A549 (cell line): ENCODE measurements at regions not wholly inside any gene's neighbourhood (a gene's known extent, or its start where the extent isn't known, plus 50 kb on each side); places are given as distances from the start of the nearest gene placed in this dataset.

ENCODE experiments used
- ATAC-seq, 2 experiments: fragments of 200-7000 bp in 1 of 2; fragments of >200 bp in 1 of 2; cut with Nextera tagmentation in 1 of 2; cut with Tn5 transposase in 1 of 2; 3 replicates each; pipeline versions ENCODE4 v1.8.0 to v1.9.1; 2018 to 2020; ENCODE audit warnings: mild to moderate bottlenecking in 1 of 2, moderate library complexity in 1 of 2
- CTCF ChIA-PET: fragments of 300-600 bp; sonication (Branson Sonifier 250); formaldehyde crosslinking; extraction: SDS; loops from one replicate; lab custom pipeline; 2021; ENCODE audit warnings: antibody characterized with exemption, inconsistent platforms; lab: Yijun Ruan, JAX
- POLR2A ChIA-PET: fragments of 350-600 bp; formaldehyde crosslinking; extraction: SDS; loops from one replicate; lab custom pipeline; 2021; ENCODE audit warnings: antibody characterized with exemption, inconsistent platforms; lab: Yijun Ruan, JAX
- DNase-seq, 2 experiments: peaks; one replicate each; pipeline versions ENCODE4 v3.0.0 to v3.0.0-alpha.2; 2011 to 2016; ENCODE audit warnings: low read depth in 1 of 2, low spot score in 1 of 2
- FAIRE-seq: peaks from 2 replicates; lab custom pipeline; 2011; peaks lifted over from hg19 to GRCh38; lab: Jason Lieb, UNC
- H3K27ac ChIP-seq, 2 experiments: fragments of >200 bp; sonication (Bioruptor Twin); formaldehyde crosslinking; 3 replicates each; pipeline ENCODE4 v1.5.1; 2016 to 2017
- H3K4me1 ChIP-seq: fragments of >200 bp; sonication (Bioruptor Twin); formaldehyde crosslinking; 3 replicates; pipeline ENCODE4 v1.6.1; 2016
- H3K4me2 ChIP-seq: fragments of >200 bp; sonication (Bioruptor Twin); formaldehyde crosslinking; 3 replicates; pipeline ENCODE4 v1.6.1; 2016
- H3K4me3 ChIP-seq: fragments of >200 bp; sonication (Bioruptor Twin); formaldehyde crosslinking; 3 replicates; pipeline ENCODE4 v1.5.1; 2016
- H3K9me3 ChIP-seq: fragments of >200 bp; sonication (Bioruptor Twin); formaldehyde crosslinking; 3 replicates; pipeline ENCODE4 v1.6.1; 2016
- BHLHE40 ChIP-seq: IDR thresholded peaks from 2 replicates; pipeline ENCODE4 v1.6.1; 2012; ENCODE audit warnings: low read depth, low read length, inconsistent platforms
- CEBPB ChIP-seq, 2 experiments: fragments of >200 bp in 1 of 2; sonication (Bioruptor Twin) in 1 of 2; formaldehyde crosslinking in 1 of 2; IDR thresholded peaks; 2 replicates each; pipeline ENCODE4 v1.6.1; 2012 to 2016
- CHD4 ChIP-seq: fragments of 200-600 bp; sonication (generic); IDR thresholded peaks from 2 replicates; pipeline ENCODE4 v1.6.1; 2016; ENCODE audit warnings: antibody characterized with exemption, mild to moderate bottlenecking, borderline replicate concordance
- EHMT2 ChIP-seq: fragments of 200-600 bp; sonication (generic); IDR thresholded peaks from 2 replicates; pipeline ENCODE4 v1.6.1; 2016; ENCODE audit warnings: antibody characterized with exemption, low read depth, mild to moderate bottlenecking, moderate library complexity
- EP300 ChIP-seq, 2 experiments: fragments of >200 bp; sonication (Bioruptor Twin); formaldehyde crosslinking; IDR thresholded peaks; 2 replicates in 1 of 2; 3 replicates in 1 of 2; pipeline ENCODE4 v1.6.1; 2016 to 2017
- ESRRA ChIP-seq: fragments of 150-350 bp; IDR thresholded peaks from 2 replicates; pipeline ENCODE4 v1.6.1; 2014; ENCODE audit warnings: mild to moderate bottlenecking, low read length, borderline replicate concordance
- FOSB ChIP-seq: fragments of 250-450 bp; sonication (Bioruptor Pico); IDR thresholded peaks from 2 replicates; pipeline ENCODE4 v1.5.0; 2020; ENCODE audit warnings: mild to moderate bottlenecking, moderate library complexity
- FOXS1 ChIP-seq: fragments of 250-450 bp; sonication (Bioruptor Pico); IDR thresholded peaks from 2 replicates; pipeline ENCODE4 v1.5.0; 2020; ENCODE audit warnings: mild to moderate bottlenecking, moderate library complexity
- GATA3 ChIP-seq: IDR thresholded peaks from 2 replicates; pipeline ENCODE4 v1.6.1; 2012; ENCODE audit warnings: borderline replicate concordance
- JUN ChIP-seq, 2 experiments: fragments of >200 bp; sonication (Bioruptor Twin); formaldehyde crosslinking; IDR thresholded peaks; 2 replicates in 1 of 2; 3 replicates in 1 of 2; pipeline ENCODE4 v1.6.1; 2016 to 2017
- KDM1A ChIP-seq: fragments of 200-600 bp; sonication (generic); IDR thresholded peaks from 2 replicates; pipeline ENCODE4 v1.6.1; 2016; ENCODE audit warnings: low read depth, mild to moderate bottlenecking
- MAZ ChIP-seq: fragments of 150-350 bp; IDR thresholded peaks from 2 replicates; pipeline ENCODE4 v1.6.1; 2014; ENCODE audit warnings: antibody characterized with exemption, low read depth, low read length, borderline replicate concordance
- POLR2A ChIP-seq: IDR thresholded peaks from 2 replicates; pipeline ENCODE4 v1.6.1; 2012; ENCODE audit warnings: mild to moderate bottlenecking, low read length
- RAD21 ChIP-seq, 2 experiments: fragments of >200 bp in 1 of 2; sonication (Bioruptor Twin) in 1 of 2; formaldehyde crosslinking in 1 of 2; IDR thresholded peaks in 1 of 2; conservative IDR thresholded peaks in 1 of 2; 2 replicates in 1 of 2; 3 replicates in 1 of 2; pipeline ENCODE4 v1.6.1; 2012 to 2018; ENCODE audit warnings: inconsistent platforms in 1 of 2
- RARB ChIP-seq: fragments of 250-450 bp; sonication (Bioruptor Pico); IDR thresholded peaks from 2 replicates; pipeline ENCODE4 v1.8.0; 2021; ENCODE audit warnings: mild to moderate bottlenecking, moderate library complexity
- RCOR1 ChIP-seq: fragments of 150-350 bp; IDR thresholded peaks from 2 replicates; pipeline ENCODE4 v1.6.1; 2014; ENCODE audit warnings: antibody characterized with exemption, low read length, low read depth
- REST ChIP-seq: fragments of 200-600 bp; sonication (generic); IDR thresholded peaks from 2 replicates; pipeline ENCODE4 v1.6.1; 2016; ENCODE audit warnings: antibody characterized with exemption, mild to moderate bottlenecking, moderate library complexity
- SMC3 ChIP-seq: fragments of >200 bp; sonication (Bioruptor Twin); formaldehyde crosslinking; IDR thresholded peaks from 3 replicates; pipeline ENCODE4 v1.6.1; 2018; ENCODE audit warnings: inconsistent platforms
- ZNF302 ChIP-seq: fragments of 250-450 bp; sonication (Bioruptor Pico); IDR thresholded peaks from 2 replicates; pipeline ENCODE4 v1.9.0; 2021; ENCODE audit warnings: inconsistent platforms, mild to moderate bottlenecking, moderate library complexity
- WGBS: methylation state at CpG from one replicate; pipeline ENCODE4 v1.1.6; 2017; ENCODE audit errors: missing lambda C conversion rate; 5-methylcytosine and 5-hydroxymethylcytosine counted together
- TF ChIP-seq, protein P1 (sequence below): fragments of >200 bp; sonication (Bioruptor Twin); formaldehyde crosslinking; IDR thresholded peaks from 2 replicates; pipeline ENCODE4 v1.6.1; 2016
- TF ChIP-seq, protein P2 (sequence below): fragments of >200 bp; sonication (Bioruptor Twin); formaldehyde crosslinking; IDR thresholded peaks from 3 replicates; pipeline ENCODE4 v1.6.1; 2016
- TF ChIP-seq, protein P3 (sequence below): IDR thresholded peaks from 2 replicates; pipeline ENCODE4 v1.6.1; 2012

DNA sequence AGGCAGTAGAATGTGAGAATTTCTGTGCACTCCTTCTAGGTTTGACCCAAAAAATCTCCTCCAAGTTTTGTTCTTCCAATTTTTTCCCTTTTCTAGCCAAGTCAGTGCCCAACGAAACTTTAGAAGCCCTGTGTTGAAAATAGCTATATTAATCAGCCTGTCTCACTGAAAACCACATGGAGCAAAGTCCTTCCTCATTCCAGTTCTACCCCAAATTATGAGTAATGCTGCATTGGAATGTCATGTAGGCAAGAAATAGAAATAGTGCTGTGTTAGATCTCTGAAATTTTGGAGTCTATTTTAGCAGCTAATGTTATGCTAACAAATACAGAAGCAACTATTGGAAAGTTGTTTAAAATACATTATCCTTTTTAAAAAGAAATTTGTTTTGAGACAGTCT lies 725.5 kb downstream of the TBC1D32 start:
- TF ChIP-seq FOXS1 (CRISPR knock-in tag) (no peak), POLR2A (no peak)
- POLR2A ChIA-PET, result no interaction called here
- CTCF ChIA-PET, result no interaction called here
- ATAC-seq (no peak), DNase-seq (no peak), FAIRE-seq (no peak)
- no peak overlapping the region for H3K27ac ChIP-seq
- WGBS, result 0% methylated on average over 1 of the region's 1 CpG
- no peaks in the 10 kb centered on the region for H3K9me3 ChIP-seq
- no peaks in the 10 kb centered on the region for H3K4me1 ChIP-seq
- no peak overlapping the region for H3K4me2 ChIP-seq
- H3K4me3 ChIP-seq, result no peak overlapping the region

- no peaks in the 10 kb centered on the region for H3K9me3 ChIP-seq
- DNase-seq (no peak), FAIRE-seq (no peak), ATAC-seq (no peak)
- ChIA-PET POLR2A (no interaction called here), CTCF (no interaction called here)
- no peaks in the 10 kb centered on the region for H3K4me1 ChIP-seq
- whole genome bisulfite sequencing, result 22% methylated on average over 4 of the region's 4 CpGs
- no peak overlapping the region for H3K27ac ChIP-seq
- TF ChIP-seq MAZ, result no peak
- no peak for TF ChIP-seq FOSB (CRISPR knock-in tag)
- TF ChIP-seq, protein P1, sequence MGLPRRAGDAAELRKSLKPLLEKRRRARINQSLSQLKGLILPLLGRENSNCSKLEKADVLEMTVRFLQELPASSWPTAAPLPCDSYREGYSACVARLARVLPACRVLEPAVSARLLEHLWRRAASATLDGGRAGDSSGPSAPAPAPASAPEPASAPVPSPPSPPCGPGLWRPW, result no peak
- TF ChIP-seq, protein P2, sequence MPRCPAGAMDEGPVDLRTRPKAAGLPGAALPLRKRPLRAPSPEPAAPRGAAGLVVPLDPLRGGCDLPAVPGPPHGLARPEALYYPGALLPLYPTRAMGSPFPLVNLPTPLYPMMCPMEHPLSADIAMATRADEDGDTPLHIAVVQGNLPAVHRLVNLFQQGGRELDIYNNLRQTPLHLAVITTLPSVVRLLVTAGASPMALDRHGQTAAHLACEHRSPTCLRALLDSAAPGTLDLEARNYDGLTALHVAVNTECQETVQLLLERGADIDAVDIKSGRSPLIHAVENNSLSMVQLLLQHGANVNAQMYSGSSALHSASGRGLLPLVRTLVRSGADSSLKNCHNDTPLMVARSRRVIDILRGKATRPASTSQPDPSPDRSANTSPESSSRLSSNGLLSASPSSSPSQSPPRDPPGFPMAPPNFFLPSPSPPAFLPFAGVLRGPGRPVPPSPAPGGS, result no peak
- no peak for TF ChIP-seq RAD21 (conservative IDR thresholded peaks at IDR 0.05 in 1 of 2, IDR thresholded peaks at IDR 0.05 in 1 of 2)
- TF ChIP-seq, protein P3, sequence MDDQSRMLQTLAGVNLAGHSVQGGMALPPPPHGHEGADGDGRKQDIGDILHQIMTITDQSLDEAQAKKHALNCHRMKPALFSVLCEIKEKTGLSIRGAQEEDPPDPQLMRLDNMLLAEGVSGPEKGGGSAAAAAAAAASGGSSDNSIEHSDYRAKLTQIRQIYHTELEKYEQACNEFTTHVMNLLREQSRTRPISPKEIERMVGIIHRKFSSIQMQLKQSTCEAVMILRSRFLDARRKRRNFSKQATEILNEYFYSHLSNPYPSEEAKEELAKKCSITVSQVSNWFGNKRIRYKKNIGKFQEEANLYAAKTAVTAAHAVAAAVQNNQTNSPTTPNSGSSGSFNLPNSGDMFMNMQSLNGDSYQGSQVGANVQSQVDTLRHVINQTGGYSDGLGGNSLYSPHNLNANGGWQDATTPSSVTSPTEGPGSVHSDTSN, result no peak
- no peak for TF ChIP-seq SMC3
- no peak for TF ChIP-seq RCOR1
- no peak for TF ChIP-seq JUN (IDR thresholded peaks at IDR 0.05)
- TF ChIP-seq CHD4, result no peak
- no peak for TF ChIP-seq KDM1A
- no peak for TF ChIP-seq EHMT2
- TF ChIP-seq GATA3, result no peak
- no peak for TF ChIP-seq CEBPB (IDR thresholded peaks at IDR 0.05)
- TF ChIP-seq BHLHE40, result no peak
- TF ChIP-seq EP300 (IDR thresholded peaks at IDR 0.05), result no peak
- TF ChIP-seq RARB, result no peak
- no peak for TF ChIP-seq ESRRA
- TF ChIP-seq REST, result no peak
- no peak for TF ChIP-seq ZNF302
- no peak overlapping the region for H3K4me2 ChIP-seq
- H3K4me3 ChIP-seq, result no peak overlapping the region
Observed at GRCh38 chr6:120606743-120607142, 727.5 kb downstream of the TBC1D32 start.
